Right lung (tissue), 2 donors: ENCODE measurements at regions not wholly inside any gene's neighbourhood (a gene's known extent, or its start where the extent isn't known, plus 50 kb on each side); places are given as distances from the start of the nearest gene placed in this dataset.
"Not testable (repeated sequence)": the region's sequence is repeated elsewhere in the genome, so short reads cannot be mapped to it uniquely, and the experiment has no call there.

Source experiments
- DNase-seq, 2 donors: peaks; one replicate each; pipeline ENCODE4 v3.0.0-alpha.2; 2013

GRCh38 chr5:117425163-117425562 is 850.5 kb upstream of the SEMA6A start:
- no peak for DNase-seq

DNA sequence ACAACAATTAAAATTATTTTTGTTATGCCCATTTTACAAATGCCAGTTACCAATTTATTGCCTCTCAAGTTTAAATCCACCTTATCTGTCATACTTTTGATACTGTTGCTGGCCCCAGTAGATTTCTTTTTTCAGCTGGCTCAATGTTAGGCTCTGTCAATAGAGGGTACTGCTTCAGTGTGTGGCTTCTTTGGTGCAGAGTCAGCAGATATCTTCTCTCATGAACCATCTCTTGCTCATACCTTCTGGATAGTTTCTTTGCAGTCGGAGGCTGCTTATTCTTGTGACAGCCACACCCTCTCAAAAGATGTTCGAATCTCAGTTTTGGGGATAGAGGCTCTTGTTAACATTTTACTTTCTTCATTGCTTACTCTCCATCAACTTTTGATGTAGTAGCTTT is 849.9 kb upstream of the SEMA6A start:
- no peak for DNase-seq

DNA sequence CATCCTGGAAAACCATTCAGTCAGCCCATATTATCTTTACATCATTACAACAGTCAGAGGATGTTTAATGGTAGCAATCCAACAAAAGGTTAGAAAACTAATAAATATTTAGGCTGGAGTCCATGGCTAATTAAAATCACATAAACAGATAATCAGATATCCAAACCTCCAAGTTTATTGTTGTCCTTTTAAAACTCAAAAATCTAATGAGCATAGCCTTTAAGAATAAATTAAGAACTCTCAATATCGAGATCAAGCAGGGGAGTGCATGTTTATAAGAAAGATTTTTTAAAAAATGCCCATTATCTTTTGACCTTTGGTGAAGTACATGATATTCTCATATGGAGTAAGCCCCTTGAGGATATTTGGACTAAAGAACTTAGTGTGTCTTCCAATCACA is 842.9 kb upstream of the SEMA6A start:
- DNase-seq: no peak

- no peak for DNase-seq
These were observed 840.3 kb upstream of the SEMA6A start for GRCh38 chr5:117414926-117415325.

- no peak for DNase-seq
These were observed 837.1 kb upstream of the SEMA6A start for GRCh38 chr5:117411701-117412100.

- DNase-seq: no peak
These were observed 830.6 kb upstream of the SEMA6A start for GRCh38 chr5:117405197-117405596.

- no peak for DNase-seq
These were observed 820.0 kb upstream of the SEMA6A start for GRCh38 chr5:117394506-117395157.

GRCh38 chr5:117393125-117393524 is 818.5 kb upstream of the SEMA6A start:
- no peak for DNase-seq

- DNase-seq: no peak
These were observed 805.7 kb upstream of the SEMA6A start for GRCh38 chr5:117380316-117380715.

DNA sequence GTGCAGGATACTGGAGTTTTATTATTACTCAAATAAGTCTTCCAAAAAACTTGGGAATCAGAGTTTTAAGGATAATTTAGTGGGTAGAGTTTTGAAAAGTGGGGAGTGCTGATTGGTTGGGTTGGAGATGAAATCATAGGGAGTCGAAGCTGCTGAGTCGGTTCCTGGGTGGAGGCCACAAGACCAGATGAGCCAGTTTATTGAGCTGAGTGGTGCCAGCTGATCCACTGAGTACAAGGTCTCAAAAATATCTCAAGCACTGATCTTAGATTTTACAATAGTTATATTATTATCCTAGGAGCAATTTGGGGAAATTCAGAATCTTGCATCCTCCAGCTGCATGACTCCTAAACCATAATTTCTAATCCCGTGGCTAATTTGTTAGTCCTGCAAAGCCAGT is 804.9 kb upstream of the SEMA6A start:
- DNase-seq: no peak

DNA sequence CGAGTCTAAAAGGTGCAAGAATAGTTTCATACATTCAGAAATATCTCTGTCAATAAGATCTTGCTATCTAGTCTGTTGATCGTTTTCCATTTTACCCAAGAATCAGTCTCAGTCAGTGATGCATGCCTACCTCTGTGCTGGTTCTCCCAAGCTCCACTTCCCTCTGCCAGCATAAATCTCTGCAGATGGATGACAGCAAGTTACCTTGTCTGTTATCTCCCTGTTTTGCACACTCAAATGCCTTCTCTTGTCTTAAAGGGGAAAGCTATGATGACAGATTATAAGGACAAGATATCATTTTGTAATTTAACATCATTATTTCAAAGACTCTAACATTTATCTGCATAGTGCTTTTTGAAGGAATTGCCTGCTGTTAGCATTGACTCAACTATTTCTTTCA is 802.1 kb upstream of the SEMA6A start:
- no peak for DNase-seq

- DNase-seq: no peak
These were observed 785.3 kb upstream of the SEMA6A start for GRCh38 chr5:117359895-117360294.

DNA sequence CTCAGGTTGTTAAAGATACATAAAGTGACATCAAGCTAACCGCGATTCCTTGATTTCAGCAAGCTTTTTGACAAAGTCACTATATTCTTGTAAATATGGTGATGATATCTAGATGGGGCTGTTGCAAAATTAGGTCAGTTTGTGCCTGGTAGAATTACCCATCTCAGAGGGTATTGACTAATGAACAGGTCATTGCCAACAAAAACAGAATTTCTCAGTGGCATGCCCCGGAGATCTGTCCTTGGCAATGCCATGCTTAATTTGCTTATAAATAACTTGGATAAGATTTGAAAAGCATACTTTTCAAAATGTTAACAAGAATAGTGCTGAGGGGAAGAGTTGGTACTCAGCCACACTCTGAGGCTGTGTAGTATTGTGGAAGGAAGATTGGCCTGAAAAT is 783.3 kb upstream of the SEMA6A start:
- no peak for DNase-seq

DNA sequence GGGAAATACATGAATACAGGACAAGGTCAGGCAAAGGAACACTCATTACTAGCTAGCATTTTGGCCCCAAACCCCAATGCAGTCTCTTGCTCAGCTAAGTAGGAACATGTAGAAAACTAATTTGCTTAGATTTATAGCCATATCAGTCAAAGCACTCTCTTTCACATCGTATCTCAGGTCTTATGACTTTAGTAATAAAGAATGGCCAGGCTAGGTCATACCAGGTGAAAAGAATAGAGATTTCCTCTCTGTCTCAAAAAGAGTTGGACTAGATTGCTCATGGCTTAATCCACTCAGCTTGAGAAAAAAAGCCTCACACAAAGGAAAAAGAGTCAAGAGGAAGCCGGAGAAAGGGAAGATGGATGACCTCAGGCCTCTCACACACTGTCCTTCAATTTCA is 772.7 kb upstream of the SEMA6A start:
- DNase-seq: no peak

- not testable (repeated sequence) for DNase-seq
These were observed 769.1 kb upstream of the SEMA6A start for GRCh38 chr5:117343726-117344125.

- DNase-seq: no peak
These were observed 762.6 kb upstream of the SEMA6A start for GRCh38 chr5:117337064-117337749.

GRCh38 chr5:117336208-117336607 is 761.6 kb upstream of the SEMA6A start:
- no peak for DNase-seq

DNA sequence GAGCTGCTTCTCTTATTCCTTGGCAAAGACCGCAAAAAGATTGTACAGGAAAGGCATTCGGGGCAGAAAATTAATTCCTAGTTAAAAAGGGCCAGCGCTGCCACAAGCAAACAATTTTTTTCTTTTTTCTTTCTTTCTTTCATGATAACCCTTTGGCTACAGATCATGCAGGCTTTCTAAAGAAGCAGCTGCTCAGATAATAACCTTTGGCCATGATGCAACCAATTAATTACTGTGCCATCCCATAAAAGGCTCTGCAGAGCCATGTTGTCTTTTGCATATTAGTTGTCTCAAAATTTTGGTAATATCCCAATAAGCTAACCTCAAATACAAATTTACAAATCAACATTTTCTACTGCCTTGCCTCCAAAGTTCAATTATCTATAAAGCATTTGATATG is 758.4 kb upstream of the SEMA6A start:
- no peak for DNase-seq

DNA sequence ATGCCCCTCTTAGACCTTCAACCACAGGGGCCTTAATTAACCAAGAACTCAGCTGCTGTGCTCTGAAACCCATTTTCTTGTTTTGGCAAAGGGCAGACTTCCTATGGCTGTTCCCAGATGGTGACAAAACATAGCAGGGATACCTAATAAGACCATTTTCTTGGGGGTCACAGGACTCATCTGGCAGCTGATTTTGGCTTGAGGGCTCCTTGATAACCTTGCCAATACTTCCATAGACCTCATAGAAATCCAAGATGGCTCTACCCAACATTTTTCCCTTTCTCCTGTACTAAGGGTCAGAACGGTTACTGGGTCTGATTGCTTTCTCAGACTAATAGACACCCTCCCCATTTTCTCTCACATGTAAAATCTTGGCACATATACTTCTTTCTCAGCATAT is 757.7 kb upstream of the SEMA6A start:
- no peak for DNase-seq

- no peak for DNase-seq
These were observed 752.9 kb upstream of the SEMA6A start for GRCh38 chr5:117327511-117327910.

GRCh38 chr5:117326997-117327396 is 752.4 kb upstream of the SEMA6A start:
- DNase-seq: no peak

GRCh38 chr5:117318528-117318927 is 743.9 kb upstream of the SEMA6A start:
- DNase-seq: no peak

GRCh38 chr5:117315170-117315569 is 740.5 kb upstream of the SEMA6A start:
- DNase-seq: no peak
